Muscle of leg (tissue), 3 donors: ENCODE measurements at regions not wholly inside any gene's neighbourhood (a gene's known extent, or its start where the extent isn't known, plus 50 kb on each side); places are given as distances from the start of the nearest gene placed in this dataset.

Source experiments
- DNase-seq: peaks from one replicate; pipeline ENCODE4 v3.0.0; 2013
- H3K27ac ChIP-seq: one replicate; pipeline ENCODE4 v1.5.1; 2013; ENCODE audit warnings: mild to moderate bottlenecking, low read length, control low read depth
- H3K27me3 ChIP-seq: one replicate; pipeline ENCODE4 v1.6.1; 2013; ENCODE audit warnings: low read length; ENCODE audit not compliant: control insufficient read depth, insufficient read depth
- H3K36me3 ChIP-seq: one replicate; pipeline ENCODE4 v1.6.1; 2013; ENCODE audit warnings: low read length; ENCODE audit not compliant: control insufficient read depth, insufficient read depth
- H3K4me1 ChIP-seq: one replicate; pipeline ENCODE4 v1.6.1; 2013; ENCODE audit warnings: low read length; ENCODE audit not compliant: control insufficient read depth, insufficient read depth
- H3K4me3 ChIP-seq: one replicate; pipeline ENCODE4 v1.5.1; 2013; ENCODE audit warnings: low read length, control low read depth
- H3K9me3 ChIP-seq: replicated peaks from 2 replicates; pipeline ENCODE4 v1.6.1; 2013; ENCODE audit warnings: low read depth, low read length; ENCODE audit not compliant: control insufficient read depth
- WGBS: methylation state at CpG from one replicate; pipeline ENCODE4 v1.1.5; 2013; ENCODE audit warnings: missing lambda C conversion rate; ENCODE audit not compliant: insufficient coverage; 5-methylcytosine and 5-hydroxymethylcytosine counted together

DNA sequence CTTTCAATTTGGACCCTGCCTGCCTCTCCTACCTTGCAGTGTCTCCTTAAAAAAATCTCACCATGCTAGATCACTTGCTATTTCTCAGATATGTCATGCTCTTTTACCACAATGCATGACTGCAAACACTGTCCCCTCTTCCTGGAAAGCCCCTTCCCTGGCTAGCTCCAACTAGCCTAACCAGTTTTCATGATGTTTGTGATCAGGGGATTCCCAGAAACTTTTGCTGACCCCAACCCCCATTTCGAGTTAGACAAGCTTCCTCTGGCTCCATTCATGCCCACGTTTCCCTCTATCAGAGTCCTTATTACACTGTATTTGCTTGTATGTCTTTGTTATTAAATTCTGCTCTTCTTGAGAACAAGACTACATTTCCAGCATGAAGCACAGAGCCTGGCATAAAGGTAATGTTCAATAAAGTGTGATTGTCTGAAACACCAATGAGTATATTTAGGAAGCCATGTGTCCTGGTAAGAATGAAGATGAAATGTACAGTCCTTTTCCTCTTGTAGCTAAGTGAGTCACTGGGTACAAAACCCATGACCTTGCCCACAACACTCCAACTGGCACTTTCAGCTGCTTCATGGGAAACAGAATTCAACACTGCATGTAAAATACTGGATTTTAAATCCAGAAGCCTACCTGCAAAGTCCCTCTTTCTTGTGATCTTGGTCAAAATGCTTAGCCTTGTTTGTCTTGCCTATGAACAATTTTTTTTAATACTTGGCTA, 62.0 kb upstream of the ATL2 start:
- Histone ChIP-seq H3K36me3 (no peaks in the 10 kb centered on the region), H3K27me3 (peaks cover 2% of the 10 kb centered on the region), H3K9me3 (no peaks in the 10 kb centered on the region), H3K4me1 (peaks cover 14% of the 10 kb centered on the region), H3K27ac (no peak overlapping the region), H3K4me3 (no peak overlapping the region)
- no CpG with 5 or more reads among the region's 2 CpGs for WGBS
- no peak for DNase-seq

DNA sequence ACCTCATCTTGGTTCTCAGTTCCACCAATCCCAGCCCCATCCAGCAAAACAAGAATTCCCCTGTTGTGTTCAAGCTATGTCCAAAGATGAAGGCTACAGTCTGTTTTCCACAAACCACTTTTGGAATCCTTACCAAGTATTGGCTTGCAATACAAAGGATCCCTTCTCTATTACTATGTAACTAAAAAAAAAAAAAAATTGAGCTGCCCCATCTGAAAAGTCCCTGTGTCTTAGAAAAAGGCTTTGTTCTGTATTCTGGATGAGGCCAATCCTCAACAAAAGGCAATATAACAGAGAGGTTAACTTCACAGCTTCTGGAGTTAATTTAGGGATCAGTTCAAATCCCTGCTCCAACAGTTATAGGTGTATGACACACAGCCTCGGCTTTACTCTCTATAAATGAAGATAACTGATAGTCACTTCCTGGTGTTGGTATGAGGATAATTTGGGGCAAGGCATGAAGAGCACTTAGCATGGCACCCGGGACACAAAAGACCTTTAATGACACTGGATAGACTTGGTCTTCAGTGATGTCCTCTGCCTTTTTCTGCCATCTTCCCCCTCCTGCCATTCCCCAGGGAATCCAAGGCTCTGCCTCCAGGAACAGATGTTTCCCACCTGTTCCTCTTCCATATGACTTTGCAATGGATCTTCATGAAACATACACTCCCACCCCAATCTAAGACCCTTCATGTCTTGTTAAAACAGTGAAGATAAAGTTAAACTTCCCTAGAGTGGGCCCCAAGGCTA, 61.2 kb upstream of the ATL2 start:
- H3K36me3 ChIP-seq = no peaks in the 10 kb centered on the region
- H3K27me3 ChIP-seq = peaks cover 2% of the 10 kb centered on the region
- DNase-seq = no peak
- H3K27ac ChIP-seq = no peak overlapping the region
- WGBS = no CpG with 5 or more reads among the region's 2 CpGs
- no peak overlapping the region for H3K4me3 ChIP-seq
- H3K9me3 ChIP-seq = no peaks in the 10 kb centered on the region
- peaks cover 13% of the 10 kb centered on the region for H3K4me1 ChIP-seq

DNA sequence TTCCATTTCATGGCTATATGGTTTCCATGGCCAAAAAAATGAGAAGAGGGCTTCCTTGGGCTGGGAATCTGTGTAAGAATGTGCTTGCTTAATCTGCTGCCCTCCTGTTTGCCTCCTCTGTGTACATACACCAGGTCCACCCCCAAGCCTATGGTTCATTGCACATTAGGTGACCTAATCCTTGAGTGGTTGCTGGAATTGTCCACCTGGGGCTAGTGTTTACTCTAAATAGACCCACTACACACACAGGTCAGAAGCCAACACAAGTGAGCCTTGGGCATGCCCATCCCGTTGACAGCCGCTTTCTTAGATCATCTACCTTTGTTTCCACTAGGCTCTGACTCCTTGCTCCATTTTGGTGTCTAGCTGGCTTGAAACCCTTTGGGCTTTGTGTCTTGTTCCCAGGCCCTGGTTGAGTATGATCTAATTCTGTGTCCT, 59.2 kb upstream of the ATL2 start:
- peaks cover 10% of the 10 kb centered on the region for H3K4me1 ChIP-seq
- H3K9me3 ChIP-seq = no peaks in the 10 kb centered on the region
- no peak overlapping the region for H3K27ac ChIP-seq
- H3K4me3 ChIP-seq = no peak overlapping the region
- 80% methylated on average over 1 of the region's 2 CpGs for WGBS
- DNase-seq = no peak
- H3K27me3 ChIP-seq = no peaks in the 10 kb centered on the region
- no peaks in the 10 kb centered on the region for H3K36me3 ChIP-seq

DNA sequence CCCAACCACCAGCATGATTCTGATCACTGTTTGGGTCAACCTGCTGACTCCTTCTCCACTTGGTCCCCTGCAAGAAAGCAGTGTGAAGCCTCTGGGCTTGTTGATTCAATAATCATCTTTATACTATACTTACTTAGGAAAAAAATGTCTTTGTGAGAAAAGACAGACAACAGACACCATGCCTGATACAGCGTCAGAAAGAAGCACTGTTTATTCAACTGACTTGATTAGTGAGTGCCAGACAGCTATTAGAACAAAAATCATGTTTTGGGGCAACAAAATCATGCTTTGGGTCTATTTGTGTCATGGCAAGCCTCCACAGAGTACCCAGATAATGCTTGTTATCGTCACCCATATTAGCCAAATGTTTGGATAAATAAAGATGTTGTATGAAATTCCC, 58.7 kb upstream of the ATL2 start:
- DNase-seq = no peak
- Histone ChIP-seq H3K4me1 (peaks cover 10% of the 10 kb centered on the region), H3K36me3 (no peaks in the 10 kb centered on the region), H3K27me3 (no peaks in the 10 kb centered on the region), H3K27ac (no peak overlapping the region), H3K9me3 (no peaks in the 10 kb centered on the region), H3K4me3 (no peak overlapping the region)
- WGBS = 88% methylated on average over 1 of the region's 2 CpGs

DNA sequence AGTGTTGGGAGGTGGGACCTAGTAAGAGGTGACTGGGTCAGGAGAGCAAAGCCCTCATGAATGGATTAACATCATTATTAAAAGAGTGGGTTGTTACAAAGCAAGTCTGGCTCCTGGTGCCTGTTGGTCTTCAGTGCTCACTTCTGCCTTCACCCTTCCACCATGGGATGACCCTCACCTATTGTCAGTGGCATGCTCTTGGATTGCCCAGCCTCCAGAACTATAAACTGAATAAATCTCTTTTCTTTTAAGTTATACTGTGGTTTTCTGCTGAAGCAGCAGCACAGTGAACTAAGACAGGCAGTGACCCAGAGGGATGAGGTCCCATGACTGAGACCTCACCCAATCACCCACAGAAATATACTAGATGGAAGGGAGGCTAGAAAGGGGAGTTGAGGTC, 57.5 kb upstream of the ATL2 start:
- H3K9me3 ChIP-seq = no peaks in the 10 kb centered on the region
- no peak for DNase-seq
- H3K27me3 ChIP-seq = no peaks in the 10 kb centered on the region
- H3K36me3 ChIP-seq = no peaks in the 10 kb centered on the region
- H3K4me3 ChIP-seq = no peak overlapping the region
- H3K27ac ChIP-seq = no peak overlapping the region
- H3K4me1 ChIP-seq = peaks cover 10% of the 10 kb centered on the region

DNA sequence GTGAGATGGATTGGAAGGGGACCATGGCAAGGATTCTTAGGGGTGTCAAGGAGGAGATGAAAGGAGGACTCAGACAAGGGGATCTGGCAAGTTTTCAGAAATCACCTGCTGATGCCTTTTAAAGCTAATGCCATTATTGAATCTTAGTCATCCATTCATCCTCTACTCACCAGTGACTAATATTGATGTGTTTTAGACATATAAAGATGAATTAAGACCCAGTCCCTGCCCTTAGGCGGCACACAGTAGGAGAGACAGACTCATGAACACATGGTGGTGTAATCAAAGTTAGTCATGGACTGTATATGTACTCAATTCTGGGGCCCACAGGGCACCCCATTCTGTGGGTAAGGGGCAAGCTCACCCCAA, 56.5 kb upstream of the ATL2 start:
- Histone ChIP-seq H3K36me3 (no peaks in the 10 kb centered on the region), H3K27ac (no peak overlapping the region), H3K27me3 (no peaks in the 10 kb centered on the region), H3K9me3 (no peaks in the 10 kb centered on the region), H3K4me1 (peaks cover 6% of the 10 kb centered on the region), H3K4me3 (no peak overlapping the region)
- WGBS = no CpG with 5 or more reads among the region's 1 CpG
- no peak for DNase-seq

DNA sequence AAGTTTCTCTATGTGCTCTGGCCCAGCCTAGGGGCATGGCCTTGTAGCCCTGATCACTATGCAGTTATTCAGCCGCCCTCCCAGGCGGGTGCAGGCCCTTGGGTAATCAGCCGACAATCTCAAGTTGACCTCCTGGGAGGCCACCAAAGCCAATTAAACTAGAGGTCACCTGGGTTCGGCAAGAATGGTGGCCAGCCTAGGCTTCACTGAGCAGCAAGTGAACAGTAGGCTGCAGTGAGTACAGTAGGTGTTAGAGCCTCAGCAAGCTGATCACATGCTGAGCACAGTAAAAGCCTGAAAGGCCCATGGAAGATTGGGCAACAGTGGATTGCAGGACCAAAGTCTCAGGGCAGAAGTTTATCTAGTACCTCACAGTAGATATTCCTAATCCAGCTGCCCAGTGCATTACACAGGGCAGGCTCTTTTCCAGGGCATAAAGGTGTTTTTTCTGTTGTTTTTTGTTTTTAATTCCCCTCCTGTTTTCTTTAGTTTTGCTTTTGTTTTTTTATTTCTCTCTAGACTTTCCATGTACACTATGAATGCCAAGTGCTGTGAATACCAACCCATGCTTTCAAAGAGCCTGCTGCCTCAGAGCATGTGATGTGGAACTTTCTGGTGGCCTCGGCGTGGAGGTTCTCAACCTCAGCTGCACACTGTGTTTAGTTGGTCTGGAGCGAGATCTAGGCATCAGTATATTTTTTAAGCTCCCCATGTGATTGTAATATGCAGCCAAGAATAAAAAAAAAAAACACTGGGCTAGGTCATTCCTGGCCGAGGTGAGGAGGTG, 55.9 kb upstream of the ATL2 start:
- no peak for DNase-seq
- Histone ChIP-seq H3K4me3 (no peak overlapping the region), H3K9me3 (no peaks in the 10 kb centered on the region), H3K27ac (no peak overlapping the region), H3K36me3 (no peaks in the 10 kb centered on the region), H3K4me1 (peaks cover 5% of the 10 kb centered on the region), H3K27me3 (no peaks in the 10 kb centered on the region)
- 69% methylated on average over 6 of the region's 8 CpGs for WGBS

DNA sequence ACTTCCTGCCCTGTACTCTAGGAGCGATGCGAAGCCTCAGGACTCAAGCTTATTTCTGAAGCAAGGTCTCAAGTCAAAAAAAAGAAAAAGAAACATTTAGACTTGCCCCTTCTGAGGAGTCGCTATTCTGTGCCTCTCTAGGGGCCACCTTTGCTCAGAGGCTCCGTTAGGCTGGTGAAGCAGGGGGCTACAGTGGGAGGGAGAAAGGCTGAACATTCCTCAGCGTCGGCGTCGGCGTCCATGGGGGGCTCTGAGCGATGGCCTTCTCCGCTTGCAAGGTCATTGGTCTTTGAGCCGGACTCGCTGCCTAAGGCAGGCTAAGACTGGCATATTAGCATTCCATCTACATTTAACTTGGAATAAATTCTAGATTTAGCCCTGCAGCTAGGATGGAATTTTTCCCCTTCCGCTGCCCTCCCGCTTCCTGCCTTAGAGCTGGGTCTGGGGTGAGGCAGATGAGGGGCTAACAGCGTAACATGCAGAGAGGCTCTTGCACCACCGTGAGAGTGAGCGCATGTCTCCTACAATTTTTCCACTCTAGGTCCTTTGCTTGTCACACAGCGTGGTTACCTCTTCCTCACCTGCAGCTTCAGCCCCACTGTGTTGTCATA, 53.6 kb upstream of the ATL2 start:
- Histone ChIP-seq H3K4me3 (no peak overlapping the region), H3K27ac (no peak overlapping the region), H3K9me3 (no peaks in the 10 kb centered on the region), H3K36me3 (no peaks in the 10 kb centered on the region), H3K27me3 (no peaks in the 10 kb centered on the region), H3K4me1 (peaks cover 7% of the 10 kb centered on the region)
- DNase-seq = no peak
- WGBS = 67% methylated on average over 16 of the region's 19 CpGs

DNA sequence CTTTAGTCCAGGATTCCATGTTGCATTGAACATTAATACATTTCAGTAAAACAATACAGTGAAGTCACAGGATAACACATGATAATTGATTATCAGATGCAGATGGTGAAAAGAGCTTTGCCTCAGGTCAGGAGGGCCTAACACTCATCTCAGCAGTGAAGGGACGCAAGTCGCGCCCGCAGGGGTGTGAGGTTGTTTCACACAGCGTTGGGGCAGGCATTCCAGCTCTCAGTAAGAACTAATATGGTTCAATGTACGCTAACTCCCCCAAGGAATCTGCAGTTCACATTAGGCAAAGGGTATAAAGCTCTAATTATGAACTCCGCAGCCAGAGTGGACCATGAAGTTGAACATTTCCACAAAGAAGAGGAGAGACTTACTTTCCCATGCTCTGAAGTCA, 53.1 kb upstream of the ATL2 start:
- H3K9me3 ChIP-seq = no peaks in the 10 kb centered on the region
- no peak for DNase-seq
- peaks cover 7% of the 10 kb centered on the region for H3K4me1 ChIP-seq
- H3K27me3 ChIP-seq = peaks cover 2% of the 10 kb centered on the region
- 90% methylated on average over 2 of the region's 7 CpGs for WGBS
- no peak overlapping the region for H3K27ac ChIP-seq
- H3K36me3 ChIP-seq = no peaks in the 10 kb centered on the region
- no peak overlapping the region for H3K4me3 ChIP-seq

DNA sequence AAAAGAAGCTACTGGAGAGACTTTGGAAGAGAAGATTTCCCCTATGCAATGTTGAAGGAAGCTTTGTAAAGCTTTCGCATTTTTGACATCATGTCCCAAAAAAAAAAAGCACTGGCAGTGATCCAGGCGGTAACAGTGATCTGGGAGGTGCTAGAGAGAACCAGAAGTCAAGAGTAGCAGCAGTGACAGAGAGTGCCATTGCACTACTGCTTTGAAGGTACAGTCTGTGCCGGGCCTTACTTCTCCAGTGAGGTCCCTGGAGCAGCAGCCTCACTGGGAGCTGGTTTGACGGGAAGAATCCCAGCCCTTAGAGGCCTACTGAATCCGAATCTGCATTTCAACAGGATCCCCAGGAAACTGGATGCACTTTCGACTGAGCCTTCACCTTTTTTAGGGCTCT, 50.9 kb upstream of the ATL2 start:
- Histone ChIP-seq H3K4me1 (peaks cover 6% of the 10 kb centered on the region), H3K36me3 (no peaks in the 10 kb centered on the region), H3K4me3 (no peak overlapping the region), H3K27ac (no peak overlapping the region), H3K9me3 (no peaks in the 10 kb centered on the region), H3K27me3 (peaks cover 2% of the 10 kb centered on the region)
- peak; percentile 52 for DNase-seq
- WGBS = 53% methylated on average over 6 of the region's 6 CpGs
